CD4-positive, alpha-beta T cell treated with Interleukin-6 at 100 ng/mL for 8 hours (primary cell): ENCODE measurements at regions not wholly inside any gene's neighbourhood (a gene's known extent, or its start where the extent isn't known, plus 50 kb on each side); places are given as distances from the start of the nearest gene placed in this dataset.
"Not testable (repeated sequence)": the region's sequence is repeated elsewhere in the genome, so short reads cannot be mapped to it uniquely, and the experiment has no call there.

ENCODE experiments used
- DNase-seq: peaks from one replicate; pipeline ENCODE4 v3.0.0-alpha.2; 2020; ENCODE audit warnings: mixed read lengths, low spot score

- DNase-seq = no peak
Observed at GRCh38 chr17:20735796-20736195, 156.3 kb downstream of the CDRT15L2 start.

DNA sequence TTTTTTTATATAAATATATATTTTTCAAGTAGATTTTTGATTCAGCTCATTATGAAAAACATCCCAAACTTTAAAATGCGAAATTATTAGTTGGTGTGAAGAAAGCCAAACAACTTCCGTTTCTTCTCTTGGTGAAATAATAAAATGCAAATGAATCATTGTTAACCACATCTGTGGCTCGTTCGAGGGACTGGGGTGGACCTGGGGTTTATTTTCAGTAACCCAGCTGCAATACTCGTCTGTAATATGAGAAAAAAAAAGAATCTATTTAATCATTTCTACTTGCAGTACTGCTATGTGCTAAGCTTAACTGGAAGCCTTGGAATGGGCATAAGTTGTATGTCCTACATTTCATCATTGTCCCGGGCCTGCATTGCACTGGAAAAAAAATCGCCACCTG is 158.1 kb downstream of the CDRT15L2 start:
- DNase-seq = not testable (repeated sequence)

GRCh38 chr17:20771104-20771503 is 191.6 kb downstream of the CDRT15L2 start:
- no peak for DNase-seq

GRCh38 chr17:20774472-20775135 is 195.1 kb downstream of the CDRT15L2 start:
- DNase-seq = no peak

GRCh38 chr17:20775331-20775730 is 195.8 kb downstream of the CDRT15L2 start:
- DNase-seq = no peak

- no peak for DNase-seq
Observed at GRCh38 chr17:20779521-20779920, 200.0 kb downstream of the CDRT15L2 start.

DNA sequence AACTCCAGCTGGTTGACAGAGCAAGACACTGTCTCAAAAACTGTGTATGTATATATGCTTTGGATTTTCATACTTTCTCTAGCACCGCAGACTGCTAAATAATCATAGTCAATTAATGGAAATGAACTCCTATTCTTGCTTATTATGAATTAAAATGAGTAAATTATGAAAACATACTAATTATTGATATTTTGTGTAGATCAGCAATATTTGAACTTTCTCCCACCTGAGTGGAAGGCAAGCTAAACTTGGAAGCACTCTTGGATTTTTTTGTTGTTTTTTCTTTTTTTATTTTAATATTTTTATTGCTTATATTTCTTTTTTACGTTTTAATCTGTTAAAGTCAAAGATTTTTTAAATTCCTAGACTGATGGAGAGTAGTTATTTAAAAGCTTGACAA is 201.7 kb downstream of the CDRT15L2 start:
- DNase-seq = no peak

DNA sequence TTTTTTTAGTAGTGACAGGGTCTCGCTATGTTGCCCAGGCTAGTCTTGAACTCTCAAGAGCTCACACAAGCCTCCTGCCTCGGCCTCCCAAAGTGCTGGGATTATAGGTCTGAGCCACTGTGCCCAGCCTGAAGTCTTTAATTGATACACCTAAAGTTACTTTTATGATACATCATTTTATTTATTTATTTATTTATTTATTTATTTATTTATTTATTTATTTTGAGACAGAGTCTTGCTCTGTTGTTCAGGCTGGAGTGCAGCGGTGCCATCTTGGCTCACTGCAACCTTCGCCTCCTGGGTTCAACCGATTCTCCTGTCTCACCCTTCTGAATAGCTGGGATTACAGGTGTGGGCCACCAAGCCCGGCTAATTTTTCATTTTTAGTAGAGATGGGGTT is 202.3 kb downstream of the CDRT15L2 start:
- DNase-seq = not testable (repeated sequence)

DNA sequence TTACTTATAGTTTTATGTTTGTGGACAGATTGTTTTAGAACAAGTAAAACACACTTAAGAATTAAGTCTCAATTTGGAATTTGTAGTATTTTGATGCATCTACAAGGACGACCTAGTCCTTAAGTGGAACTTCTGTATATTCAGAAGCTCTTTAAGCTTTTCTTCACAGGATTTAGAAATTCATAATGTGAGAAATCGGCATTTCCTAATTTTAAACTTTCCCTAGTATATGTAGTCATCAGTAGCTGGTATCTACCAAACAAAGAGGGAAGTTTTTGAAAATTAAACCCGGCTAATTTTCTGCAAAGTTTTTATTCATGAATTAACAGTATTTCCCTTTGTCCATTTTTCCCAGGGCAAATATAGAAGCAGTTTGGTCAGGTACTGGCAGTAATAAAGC is 203.6 kb downstream of the CDRT15L2 start:
- DNase-seq = no peak

DNA sequence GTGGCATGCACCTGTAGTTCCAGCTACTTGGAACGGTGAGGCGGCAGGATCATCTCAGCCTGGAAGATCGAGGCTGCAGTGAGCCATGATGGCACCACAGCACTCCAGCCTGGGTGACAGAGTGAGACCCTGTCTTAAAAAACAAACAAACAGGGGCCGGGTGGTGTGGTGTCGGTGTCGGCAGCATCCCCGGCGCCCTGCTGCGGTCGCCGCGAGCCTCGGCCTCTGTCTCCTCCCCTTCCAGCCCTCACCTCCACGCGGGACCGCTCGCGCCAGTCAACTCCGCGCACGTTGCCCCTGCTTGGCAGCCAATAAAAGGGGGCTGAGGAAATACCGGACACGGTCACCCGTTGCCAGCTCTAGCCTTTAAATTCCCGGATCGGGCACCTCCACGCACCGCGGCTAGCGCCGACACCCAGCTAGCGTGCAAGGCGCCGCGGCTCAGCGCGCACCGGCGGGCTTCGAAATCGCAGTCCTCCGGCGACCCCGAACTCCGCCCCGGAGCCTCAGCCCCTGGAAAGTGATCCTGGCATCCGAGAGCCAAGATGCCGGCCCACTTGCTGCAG is 204.7 kb downstream of the CDRT15L2 start:
- no peak for DNase-seq

DNA sequence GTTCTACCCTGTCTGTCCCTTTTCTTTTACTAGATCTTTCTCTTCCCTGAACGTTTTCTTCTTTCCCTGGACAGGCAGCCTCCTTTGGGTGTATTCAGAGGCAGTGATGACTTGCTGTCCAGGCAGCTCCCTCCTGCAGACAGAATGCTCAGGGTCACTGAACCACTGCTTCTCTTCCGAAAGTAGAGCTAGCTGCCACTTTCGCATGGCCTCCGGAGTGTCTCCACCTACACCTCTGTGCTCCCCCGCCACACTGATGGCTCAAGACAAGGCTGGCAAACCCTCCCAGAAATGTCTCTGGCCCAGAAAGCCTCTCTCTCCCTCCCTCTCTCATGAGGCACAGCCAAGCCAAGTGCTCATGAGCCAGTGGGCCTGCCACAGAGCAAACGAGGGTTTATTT is 207.8 kb downstream of the CDRT15L2 start:
- no peak for DNase-seq

- no peak for DNase-seq
Observed at GRCh38 chr17:20791626-20792025, 212.1 kb downstream of the CDRT15L2 start.

GRCh38 chr17:20794532-20794931 is 215.0 kb downstream of the CDRT15L2 start:
- not testable (repeated sequence) for DNase-seq

DNA sequence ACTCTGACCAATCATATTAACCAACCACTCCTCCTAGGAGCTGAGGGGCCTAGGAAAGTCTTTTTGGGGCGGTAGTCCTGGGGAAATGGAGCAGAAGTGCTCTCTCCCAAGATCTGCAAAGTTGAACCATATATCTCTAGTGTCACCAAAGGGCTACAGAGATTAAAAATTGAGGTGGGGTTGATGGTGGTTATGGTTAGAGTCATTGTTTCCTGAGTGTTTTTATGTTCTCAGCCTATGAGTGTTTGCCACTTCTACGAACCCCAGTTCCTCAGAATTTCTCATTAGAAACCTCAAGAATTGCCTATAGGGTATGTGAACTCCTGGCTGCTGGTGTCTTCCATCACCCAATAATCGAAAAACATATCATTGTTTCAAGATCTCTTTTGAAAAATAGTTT is 217.8 kb downstream of the CDRT15L2 start:
- DNase-seq = no peak

DNA sequence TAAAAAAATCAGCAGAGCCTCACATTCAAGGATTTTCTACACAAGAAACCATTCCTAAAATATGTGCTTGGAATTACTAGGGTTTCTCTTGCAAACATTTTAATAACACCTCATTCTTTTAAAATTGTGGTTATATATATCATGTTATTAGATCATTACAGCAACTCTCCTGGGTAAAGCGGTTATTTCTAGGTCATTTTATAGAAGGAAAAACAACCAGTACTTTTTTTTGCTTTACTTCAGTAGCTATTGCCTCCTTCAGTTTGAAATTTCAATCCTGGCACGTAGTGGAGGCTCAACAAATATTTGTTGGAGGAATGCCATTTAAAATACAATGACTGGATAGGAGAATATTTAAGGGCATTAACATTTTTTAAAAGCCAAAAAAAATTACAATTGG is 220.6 kb downstream of the CDRT15L2 start:
- no peak for DNase-seq

DNA sequence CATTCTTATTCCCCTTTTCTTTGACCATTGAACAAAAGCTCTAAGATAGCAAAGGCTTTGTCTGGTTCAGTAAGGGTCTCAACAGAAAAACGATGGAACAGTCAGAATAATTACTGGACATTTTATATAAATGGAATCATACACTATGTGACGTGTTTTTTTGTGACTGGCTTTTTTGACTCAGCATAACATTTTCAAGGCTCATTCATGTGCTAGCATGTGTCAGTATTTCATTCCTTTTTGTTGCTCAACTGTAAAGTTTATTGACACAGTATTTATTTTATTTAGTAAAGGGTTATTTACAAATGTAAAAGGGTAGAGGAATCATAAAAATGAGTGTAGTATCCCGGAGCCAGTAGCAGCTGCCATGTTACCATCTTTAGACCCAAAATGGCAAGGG is 226.2 kb downstream of the CDRT15L2 start:
- DNase-seq = no peak

DNA sequence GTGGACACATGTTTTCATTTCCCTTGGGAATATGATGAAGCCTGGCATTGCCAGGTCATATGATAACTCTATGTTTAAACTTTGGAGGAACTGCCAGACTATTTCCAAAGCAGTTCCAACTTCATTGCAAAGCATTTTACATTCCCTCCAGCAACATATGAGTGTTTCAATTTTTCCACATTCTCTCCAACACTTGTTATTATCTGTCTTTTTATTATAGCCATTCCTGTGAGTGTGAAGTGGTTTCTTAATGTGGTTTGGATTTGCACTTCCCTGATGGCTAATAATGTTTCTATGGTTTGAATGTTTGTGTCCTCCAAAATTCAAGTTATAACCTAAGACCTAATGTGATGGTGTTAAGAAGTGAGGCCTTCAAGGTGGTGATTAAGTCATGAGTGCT is 228.0 kb downstream of the CDRT15L2 start:
- not testable (repeated sequence) for DNase-seq

DNA sequence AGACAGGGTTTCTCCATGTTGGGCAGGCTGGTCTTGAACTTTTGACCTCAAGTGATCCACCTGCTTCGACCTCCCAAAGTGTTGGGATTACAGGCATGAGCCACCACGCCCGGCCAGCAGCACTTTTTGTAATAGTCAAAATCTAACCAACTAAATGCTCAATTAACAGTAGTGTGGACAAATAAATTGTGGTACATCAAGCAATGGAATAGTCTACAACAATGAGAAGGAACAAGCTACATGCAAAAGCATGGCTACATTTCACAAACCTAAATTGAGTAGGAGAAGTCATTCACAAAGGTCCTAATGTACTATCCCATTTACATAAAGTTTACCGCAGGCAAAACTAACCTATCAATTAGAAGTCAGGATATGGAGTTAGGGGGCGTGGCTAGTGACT is 227.4 kb downstream of the USP22 start:
- not testable (repeated sequence) for DNase-seq

GRCh38 chr17:20823905-20824304 is 218.9 kb downstream of the USP22 start:
- no peak for DNase-seq

DNA sequence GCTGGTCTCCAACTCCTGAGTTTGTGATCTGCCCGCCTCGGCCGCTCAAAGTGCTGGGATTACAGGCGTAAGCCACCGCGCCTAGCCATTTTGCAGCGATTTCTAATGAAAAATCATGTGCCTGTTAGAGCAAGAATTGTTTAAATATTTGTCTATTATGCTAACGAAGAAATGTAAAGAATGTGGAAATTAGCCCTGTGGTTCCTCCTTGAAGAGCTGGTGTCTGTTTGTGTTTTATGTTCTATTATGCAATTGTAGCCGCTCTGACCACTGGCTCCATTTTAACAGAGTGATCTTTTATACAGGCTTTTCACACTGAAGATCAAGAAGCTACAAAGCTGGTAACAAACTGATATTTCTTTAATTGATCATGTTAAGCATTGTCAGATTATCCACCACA is 217.3 kb downstream of the USP22 start:
- DNase-seq = no peak

DNA sequence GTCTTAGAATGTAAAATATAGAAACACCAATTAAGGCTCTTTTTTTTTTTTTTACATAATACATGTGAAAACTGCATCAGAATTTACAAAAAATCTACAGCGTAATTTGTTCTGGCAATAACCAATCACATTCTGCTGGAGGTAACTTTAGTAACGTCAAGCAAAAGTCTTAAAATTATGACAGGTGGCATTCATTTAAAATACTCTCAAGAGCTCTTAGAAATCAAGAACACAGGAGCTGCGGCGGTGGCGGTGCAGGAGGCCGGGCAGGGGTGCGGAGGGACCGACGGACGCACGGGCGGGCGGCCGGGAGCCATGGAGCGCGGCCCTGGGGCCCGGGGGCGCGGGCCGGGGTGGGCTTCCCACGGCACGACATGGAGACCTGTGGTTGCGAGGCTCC is 202.4 kb downstream of the USP22 start:
- DNase-seq = not testable (repeated sequence)

DNA sequence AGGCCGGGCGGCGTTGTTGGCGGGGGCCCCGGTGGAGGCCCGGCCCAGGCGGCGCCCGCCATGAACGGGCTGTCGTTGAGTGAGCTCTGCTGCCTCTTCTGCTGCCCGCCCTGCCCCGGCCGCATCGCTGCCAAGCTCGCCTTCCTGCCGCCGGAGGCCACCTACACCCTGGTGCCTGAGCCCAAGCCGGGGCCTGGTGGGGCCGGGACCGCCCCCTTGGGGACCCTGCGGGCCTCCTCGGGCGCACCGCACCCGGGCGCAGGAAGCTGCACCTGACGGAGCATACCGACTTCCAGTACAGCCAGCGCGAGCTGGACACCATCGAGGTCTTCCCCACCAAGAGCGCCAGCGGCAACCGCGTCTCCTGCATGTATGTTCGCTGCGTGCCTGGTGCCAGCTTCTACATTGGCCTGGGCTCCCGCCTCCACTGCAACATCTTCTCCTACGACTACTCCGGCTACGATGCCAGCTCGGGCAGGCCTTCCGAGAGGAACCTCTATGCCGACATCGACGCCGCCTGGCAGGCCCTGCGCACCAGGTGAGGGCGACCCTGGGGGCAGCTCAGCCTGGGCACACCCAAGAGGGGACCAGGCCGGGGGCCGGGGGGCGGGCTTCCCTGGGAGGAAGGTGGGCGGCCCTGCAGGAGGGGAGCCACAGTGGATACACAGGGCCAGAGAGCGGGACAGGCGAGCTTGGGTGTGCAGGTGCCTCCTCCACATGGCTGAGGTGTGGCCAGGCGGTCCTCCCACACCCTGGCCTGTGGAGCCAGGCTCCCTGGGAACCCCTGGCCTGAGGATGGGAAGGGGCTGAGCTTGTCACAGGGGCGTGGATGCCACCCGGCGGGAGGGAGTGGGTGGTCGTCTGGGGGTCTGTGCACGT is 201.6 kb downstream of the USP22 start:
- not testable (repeated sequence) for DNase-seq

GRCh38 chr17:20842012-20842411 is 200.8 kb downstream of the USP22 start:
- not testable (repeated sequence) for DNase-seq
